ENCODE measurements at regions not wholly inside any gene's neighbourhood (a gene's known extent, or its start where the extent isn't known, plus 50 kb on each side); places are given as distances from the start of the nearest gene placed in this dataset.

DNA sequence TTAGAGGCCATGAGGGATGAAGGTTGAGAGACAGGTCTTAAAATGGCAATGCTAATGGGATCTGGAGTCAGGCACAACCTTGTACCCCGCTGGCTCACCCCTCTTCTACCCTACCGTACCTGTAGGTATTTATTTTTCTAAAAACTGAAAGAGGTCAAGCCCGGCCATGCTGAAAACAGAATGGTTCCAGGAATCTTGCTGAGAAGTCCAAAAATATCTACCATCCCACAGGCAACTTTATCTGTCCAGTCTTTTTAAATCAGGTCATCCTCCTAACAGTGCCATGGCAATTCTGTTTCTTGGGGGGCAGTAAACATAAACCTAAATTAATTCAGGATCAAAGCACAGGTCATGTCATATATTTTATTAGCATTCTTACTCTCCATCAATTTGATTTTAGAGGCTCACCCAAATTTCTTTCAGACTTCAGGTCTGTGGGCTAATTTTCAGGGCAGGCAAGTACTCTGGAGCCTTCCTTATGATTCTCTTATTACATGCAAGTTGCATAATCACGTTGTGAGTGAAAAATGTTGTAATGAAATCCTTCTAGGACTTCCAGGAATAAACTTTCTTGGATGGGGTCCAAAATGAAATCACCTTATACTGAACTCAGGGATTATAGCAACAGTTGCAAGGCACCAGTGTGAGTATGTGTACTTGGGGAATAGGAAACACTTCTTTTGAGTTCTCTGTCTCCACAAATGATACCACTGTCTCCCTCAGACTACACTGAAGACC, 102.7 kb upstream of the NREP start:
- CTCF ChIA-PET = no interaction called here
- no peaks in the 10 kb centered on the region for H3K9me3 ChIP-seq (ENCODE audit: control insufficient read depth in 2 of 3, low read length in 3 of 3)
- H3K4me1 ChIP-seq (ENCODE audit: control insufficient read depth in 2 of 2, insufficient read depth in 2 of 2, low read length in 2 of 2) = no peaks in the 10 kb centered on the region
- Mint-ChIP-seq H3K27ac (no peak overlapping the region), H3K9me3 (peaks cover 0 to 5% (median 0%) of the 10 kb centered on the region in 11 donors), H3K4me3 (no peak overlapping the region), H3K27me3 (peaks cover 0 to 20% (median 13%) of the 10 kb centered on the region in 5 donors), H3K36me3 (no peaks in the 10 kb centered on the region), H3K4me1 (no peaks in the 10 kb centered on the region)
- no peak overlapping the region for H3K4me3 ChIP-seq (ENCODE audit: low read length)
- ATAC-seq (no peak), DNase-seq (no peak)
- H3K27ac ChIP-seq (ENCODE audit: low read depth, low read length) = no peak overlapping the region
- POLR2A ChIA-PET = no interaction called here
- intact Hi-C loops (cut with micrococcal nuclease) = no loop called here
- no peaks in the 10 kb centered on the region for H3K27me3 ChIP-seq (ENCODE audit: control insufficient read depth in 2 of 2, insufficient read depth in 2 of 2, low read length in 2 of 2)
- no peaks in the 10 kb centered on the region for H3K36me3 ChIP-seq (ENCODE audit: control insufficient read depth in 2 of 3, insufficient read depth in 3 of 3, low read length in 3 of 3)

DNA sequence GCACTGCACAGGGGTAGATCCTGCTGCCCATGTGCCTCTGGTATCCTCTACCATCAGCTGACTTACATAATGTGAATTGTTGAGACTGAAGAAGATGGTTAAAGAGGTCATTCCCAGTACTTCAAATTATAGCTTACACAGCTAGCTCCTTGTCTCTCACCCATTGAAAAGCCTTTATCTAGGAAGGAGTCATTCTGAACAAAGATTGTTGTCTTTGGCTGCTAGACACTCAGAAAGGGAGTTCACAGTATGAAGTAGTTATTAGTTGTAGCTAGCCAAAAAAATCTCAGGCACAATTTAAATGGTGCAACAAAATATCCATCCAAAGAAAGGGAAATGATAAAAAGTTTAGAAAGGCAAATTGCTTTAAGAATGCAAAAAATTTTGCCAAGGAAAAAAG, 102.0 kb upstream of the NREP start:
- H3K27me3 Mint-ChIP-seq = peaks cover 0 to 20% (median 13%) of the 10 kb centered on the region in 5 donors
- H3K4me1 Mint-ChIP-seq = no peaks in the 10 kb centered on the region
- H3K9me3 Mint-ChIP-seq = peaks cover 0 to 5% (median 0%) of the 10 kb centered on the region in 11 donors
- Histone ChIP-seq H3K4me1 (ENCODE audit: control insufficient read depth in 2 of 2, insufficient read depth in 2 of 2, low read length in 2 of 2) (no peaks in the 10 kb centered on the region), H3K36me3 (ENCODE audit: control insufficient read depth in 2 of 3, insufficient read depth in 3 of 3, low read length in 3 of 3) (no peaks in the 10 kb centered on the region), H3K27me3 (ENCODE audit: control insufficient read depth in 2 of 2, insufficient read depth in 2 of 2, low read length in 2 of 2) (no peaks in the 10 kb centered on the region), H3K27ac (ENCODE audit: low read depth, low read length) (no peak overlapping the region), H3K9me3 (ENCODE audit: control insufficient read depth in 2 of 3, low read length in 3 of 3) (no peaks in the 10 kb centered on the region), H3K4me3 (ENCODE audit: low read length) (no peak overlapping the region)
- intact Hi-C loops (cut with micrococcal nuclease) = no loop called here
- H3K36me3 Mint-ChIP-seq = no peaks in the 10 kb centered on the region
- H3K27ac Mint-ChIP-seq = no peak overlapping the region
- no peak for DNase-seq
- H3K4me3 Mint-ChIP-seq = no peak overlapping the region
- ATAC-seq = no peak
- CTCF ChIA-PET = no interaction called here
- POLR2A ChIA-PET = no interaction called here

DNA sequence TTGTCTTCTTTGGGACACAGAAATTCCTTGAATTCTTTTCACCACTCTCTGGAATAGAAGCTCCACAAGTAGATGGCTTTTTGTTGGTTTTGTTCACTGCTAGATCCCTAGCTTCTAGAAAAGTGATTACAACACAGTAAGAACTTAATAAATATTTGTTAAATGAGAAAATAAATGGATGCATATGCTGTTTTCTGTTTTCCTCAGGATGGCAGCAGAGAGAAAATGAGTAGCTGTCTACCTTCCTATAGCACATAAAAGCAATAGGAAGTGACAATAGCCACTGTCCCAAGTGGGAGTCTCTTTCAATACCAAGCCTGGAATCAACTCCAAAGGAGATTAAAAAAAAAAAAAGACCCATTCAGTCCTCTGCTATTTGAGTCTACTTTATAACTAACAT, 100.6 kb upstream of the NREP start:
- Mint-ChIP-seq H3K9me3 (no peaks in the 10 kb centered on the region), H3K27ac (no peak overlapping the region), H3K4me3 (no peak overlapping the region), H3K27me3 (peaks cover 2 to 17% (median 8%) of the 10 kb centered on the region in 5 donors), H3K36me3 (no peaks in the 10 kb centered on the region), H3K4me1 (no peaks in the 10 kb centered on the region)
- ATAC-seq (no peak), DNase-seq (no peak)
- H3K27me3 ChIP-seq (ENCODE audit: control insufficient read depth in 2 of 2, insufficient read depth in 2 of 2, low read length in 2 of 2) = no peaks in the 10 kb centered on the region
- no peaks in the 10 kb centered on the region for H3K9me3 ChIP-seq (ENCODE audit: control insufficient read depth in 2 of 3, low read length in 3 of 3)
- H3K4me1 ChIP-seq (ENCODE audit: control insufficient read depth in 2 of 2, insufficient read depth in 2 of 2, low read length in 2 of 2) = no peaks in the 10 kb centered on the region
- no peak overlapping the region for H3K4me3 ChIP-seq (ENCODE audit: low read length)
- H3K27ac ChIP-seq (ENCODE audit: low read depth, low read length) = no peak overlapping the region
- ChIA-PET CTCF (no interaction called here), POLR2A (no interaction called here)
- no peaks in the 10 kb centered on the region for H3K36me3 ChIP-seq (ENCODE audit: control insufficient read depth in 2 of 3, insufficient read depth in 3 of 3, low read length in 3 of 3)
- intact Hi-C loops (cut with micrococcal nuclease) = no loop called here

DNA sequence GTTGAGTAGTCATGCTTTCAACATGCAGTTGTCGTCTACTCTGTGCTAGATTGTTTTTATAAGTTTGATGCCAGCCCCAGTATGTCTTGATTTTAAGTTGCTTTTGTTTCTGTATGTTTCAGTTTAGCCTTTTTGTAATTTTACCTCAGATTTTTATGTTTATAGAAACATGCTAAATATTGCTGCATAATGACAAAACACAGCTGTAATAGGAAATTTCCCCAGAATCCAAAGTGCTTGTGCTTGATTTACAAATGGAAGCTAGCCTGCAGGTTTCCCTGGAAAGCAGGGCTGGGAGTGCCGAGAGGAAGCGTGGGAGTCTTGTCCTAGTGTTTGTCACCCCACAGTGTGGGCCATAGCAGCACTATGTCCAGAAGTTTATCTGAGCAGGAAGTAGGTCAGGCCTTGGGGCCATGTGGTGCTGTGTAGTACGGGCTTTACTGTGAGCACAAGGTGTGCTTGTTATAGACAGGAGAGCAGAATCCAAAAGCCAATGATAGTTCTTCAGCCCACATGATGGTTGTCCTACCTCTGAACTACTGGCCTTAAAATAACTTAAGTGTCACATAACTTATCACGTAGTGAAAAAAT, 100.0 kb upstream of the NREP start:
- intact Hi-C loops (cut with micrococcal nuclease) = no loop called here
- Mint-ChIP-seq H3K36me3 (no peaks in the 10 kb centered on the region), H3K27me3 (peaks cover 2 to 19% (median 13%) of the 10 kb centered on the region in 5 donors), H3K4me1 (no peaks in the 10 kb centered on the region), H3K27ac (no peak overlapping the region), H3K9me3 (no peaks in the 10 kb centered on the region), H3K4me3 (no peak overlapping the region)
- Histone ChIP-seq H3K4me1 (ENCODE audit: control insufficient read depth in 2 of 2, insufficient read depth in 2 of 2, low read length in 2 of 2) (no peaks in the 10 kb centered on the region), H3K9me3 (ENCODE audit: control insufficient read depth in 2 of 3, low read length in 3 of 3) (no peaks in the 10 kb centered on the region), H3K4me3 (ENCODE audit: low read length) (no peak overlapping the region), H3K27me3 (ENCODE audit: control insufficient read depth in 2 of 2, insufficient read depth in 2 of 2, low read length in 2 of 2) (no peaks in the 10 kb centered on the region), H3K27ac (ENCODE audit: low read depth, low read length) (no peak overlapping the region), H3K36me3 (ENCODE audit: control insufficient read depth in 2 of 3, insufficient read depth in 3 of 3, low read length in 3 of 3) (no peaks in the 10 kb centered on the region)
- DNase-seq (no peak), ATAC-seq (no peak)
- ChIA-PET CTCF (no interaction called here), POLR2A (no interaction called here)

DNA sequence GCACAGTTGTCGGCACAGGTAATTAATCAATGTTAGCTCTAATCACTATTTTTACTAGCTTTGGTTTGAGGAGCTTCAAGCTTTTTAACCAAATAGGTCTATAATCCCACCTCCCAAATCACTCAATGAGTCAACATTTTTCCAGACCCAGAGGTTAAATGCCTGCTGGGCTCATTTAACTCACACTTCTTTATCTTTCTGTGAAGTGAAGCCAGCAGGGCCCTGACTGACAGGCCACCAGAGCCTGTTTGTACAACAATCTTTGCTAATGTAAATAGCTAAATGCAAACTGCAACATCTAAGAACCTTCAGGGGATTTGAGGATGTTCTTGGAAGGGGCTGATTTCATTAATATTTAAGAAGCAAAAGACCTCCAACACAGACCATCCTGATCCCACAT, 98.4 kb upstream of the NREP start:
- intact Hi-C loops (cut with micrococcal nuclease) = no loop called here
- H3K4me1 ChIP-seq (ENCODE audit: control insufficient read depth in 2 of 2, insufficient read depth in 2 of 2, low read length in 2 of 2) = no peaks in the 10 kb centered on the region
- DNase-seq (no peak), ATAC-seq (no peak)
- H3K4me1 Mint-ChIP-seq = no peaks in the 10 kb centered on the region
- ChIA-PET POLR2A (no interaction called here), CTCF (no interaction called here)
- H3K9me3 Mint-ChIP-seq = no peaks in the 10 kb centered on the region
- no peaks in the 10 kb centered on the region for H3K36me3 Mint-ChIP-seq
- no peak overlapping the region for H3K27ac Mint-ChIP-seq
- no peaks in the 10 kb centered on the region for H3K36me3 ChIP-seq (ENCODE audit: control insufficient read depth in 2 of 3, insufficient read depth in 3 of 3, low read length in 3 of 3)
- no peaks in the 10 kb centered on the region for H3K9me3 ChIP-seq (ENCODE audit: control insufficient read depth in 2 of 3, low read length in 3 of 3)
- peaks cover 2 to 20% (median 10%) of the 10 kb centered on the region in 5 donors for H3K27me3 Mint-ChIP-seq
- no peak overlapping the region for H3K4me3 Mint-ChIP-seq
- H3K27me3 ChIP-seq (ENCODE audit: control insufficient read depth in 2 of 2, insufficient read depth in 2 of 2, low read length in 2 of 2) = no peaks in the 10 kb centered on the region
- H3K4me3 ChIP-seq (ENCODE audit: low read length) = no peak overlapping the region
- no peak overlapping the region for H3K27ac ChIP-seq (ENCODE audit: low read depth, low read length)

DNA sequence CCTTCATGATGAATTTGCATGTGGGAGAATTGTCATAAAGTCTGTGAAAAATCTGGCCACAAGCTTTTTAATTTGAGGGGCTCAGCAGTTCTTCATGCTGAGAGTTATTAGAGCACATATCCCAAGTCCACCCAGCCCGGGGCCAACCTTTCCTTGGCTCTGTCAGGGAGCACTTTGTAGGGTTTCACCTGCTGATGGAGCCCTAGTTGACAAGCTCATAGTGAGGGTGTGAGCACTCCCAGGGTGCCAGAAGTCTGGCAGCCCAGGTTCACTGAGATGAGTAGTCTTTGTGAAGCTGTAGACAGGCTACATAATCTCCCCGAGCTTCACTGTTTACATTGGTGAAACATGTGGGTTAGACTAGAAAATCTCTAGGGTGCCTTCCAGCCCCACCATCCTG, 97.2 kb upstream of the NREP start:
- ChIA-PET CTCF (no interaction called here), POLR2A (no interaction called here)
- Mint-ChIP-seq H3K4me1 (no peaks in the 10 kb centered on the region), H3K27ac (no peak overlapping the region), H3K36me3 (no peaks in the 10 kb centered on the region), H3K9me3 (no peaks in the 10 kb centered on the region), H3K27me3 (peaks cover 4 to 18% (median 7%) of the 10 kb centered on the region in 5 donors), H3K4me3 (no peak overlapping the region)
- Histone ChIP-seq H3K4me1 (ENCODE audit: control insufficient read depth in 2 of 2, insufficient read depth in 2 of 2, low read length in 2 of 2) (no peaks in the 10 kb centered on the region), H3K36me3 (ENCODE audit: control insufficient read depth in 2 of 3, insufficient read depth in 3 of 3, low read length in 3 of 3) (no peaks in the 10 kb centered on the region), H3K9me3 (ENCODE audit: control insufficient read depth in 2 of 3, low read length in 3 of 3) (no peaks in the 10 kb centered on the region), H3K27me3 (ENCODE audit: control insufficient read depth in 2 of 2, insufficient read depth in 2 of 2, low read length in 2 of 2) (no peaks in the 10 kb centered on the region), H3K27ac (ENCODE audit: low read depth, low read length) (no peak overlapping the region), H3K4me3 (ENCODE audit: low read length) (no peak overlapping the region)
- no peak for ATAC-seq
- DNase-seq = no peak
- intact Hi-C loops (cut with micrococcal nuclease) = no loop called here

DNA sequence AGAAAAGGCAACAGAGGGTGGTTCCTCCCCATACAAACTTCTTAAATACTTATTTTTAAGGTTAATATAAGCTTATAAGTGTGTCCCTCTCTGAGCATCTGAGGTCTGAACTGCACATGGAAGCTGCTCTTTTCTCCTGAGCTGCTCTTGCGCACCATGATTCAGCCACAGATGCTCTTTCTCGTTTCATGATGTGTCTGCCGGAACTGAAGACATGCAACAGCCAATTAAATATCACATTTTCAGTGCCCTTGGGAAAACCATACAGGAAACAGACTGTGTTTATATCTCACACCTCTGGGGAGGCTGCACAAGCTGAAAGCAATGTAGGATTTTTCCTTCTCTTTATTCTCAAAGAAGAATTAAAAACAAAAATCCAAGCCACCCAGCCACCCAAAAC, 96.8 kb upstream of the NREP start:
- intact Hi-C loops (cut with micrococcal nuclease) = no loop called here
- H3K4me3 ChIP-seq (ENCODE audit: low read length) = no peak overlapping the region
- no peak for DNase-seq
- H3K4me1 ChIP-seq (ENCODE audit: control insufficient read depth in 2 of 2, insufficient read depth in 2 of 2, low read length in 2 of 2) = no peaks in the 10 kb centered on the region
- ChIA-PET CTCF (no interaction called here), POLR2A (no interaction called here)
- H3K27me3 ChIP-seq (ENCODE audit: control insufficient read depth in 2 of 2, insufficient read depth in 2 of 2, low read length in 2 of 2) = no peaks in the 10 kb centered on the region
- no peaks in the 10 kb centered on the region for H3K9me3 ChIP-seq (ENCODE audit: control insufficient read depth in 2 of 3, low read length in 3 of 3)
- no peak overlapping the region for H3K27ac Mint-ChIP-seq
- peaks cover 0 to 2% (median 0%) of the 10 kb centered on the region in 11 donors for H3K9me3 Mint-ChIP-seq
- no peak for ATAC-seq
- H3K4me3 Mint-ChIP-seq = no peak overlapping the region
- H3K4me1 Mint-ChIP-seq = no peaks in the 10 kb centered on the region
- H3K27ac ChIP-seq (ENCODE audit: low read depth, low read length) = no peak overlapping the region
- H3K36me3 Mint-ChIP-seq = no peaks in the 10 kb centered on the region
- no peaks in the 10 kb centered on the region for H3K36me3 ChIP-seq (ENCODE audit: control insufficient read depth in 2 of 3, insufficient read depth in 3 of 3, low read length in 3 of 3)
- peaks cover 5 to 18% (median 7%) of the 10 kb centered on the region in 5 donors for H3K27me3 Mint-ChIP-seq

All from naive thymus-derived CD4-positive, alpha-beta T cell (primary cell).